NT2/D1 (cell line): ENCODE measurements at regions not wholly inside any gene's neighbourhood (a gene's known extent, or its start where the extent isn't known, plus 50 kb on each side); places are given as distances from the start of the nearest gene placed in this dataset.

ENCODE experiments used
- DNase-seq: peaks from one replicate; pipeline ENCODE4 v3.0.0-alpha.2; 2011; ENCODE audit warnings: low read depth, low spot score
- H3K27me3 ChIP-seq: 2 replicates; pipeline ENCODE4 v1.6.0; 2011; ENCODE audit warnings: mild to moderate bottlenecking; ENCODE audit not compliant: insufficient read length, insufficient read depth
- H3K36me3 ChIP-seq: 2 replicates; pipeline ENCODE4 v1.6.1; 2011; ENCODE audit warnings: mild to moderate bottlenecking, low read length, mixed read lengths; ENCODE audit not compliant: insufficient read depth, insufficient read length
- H3K4me1 ChIP-seq: 2 replicates; pipeline ENCODE4 v1.5.1; 2011; ENCODE audit not compliant: insufficient read depth, insufficient read length
- H3K4me3 ChIP-seq: 2 replicates; pipeline ENCODE4 v1.5.1; 2011; ENCODE audit warnings: low read depth; ENCODE audit not compliant: insufficient read length
- H3K9ac ChIP-seq: 2 replicates; pipeline ENCODE4 v1.6.0; 2011; ENCODE audit warnings: low read depth; ENCODE audit not compliant: insufficient read length
- H3K9me3 ChIP-seq: 2 replicates; pipeline ENCODE4 v1.5.1; 2011; ENCODE audit warnings: mild to moderate bottlenecking, low read length; ENCODE audit not compliant: insufficient read depth
- SUZ12 ChIP-seq: IDR thresholded peaks from 2 replicates; pipeline ENCODE4 v1.6.1; 2011; ENCODE audit not compliant: insufficient read length, insufficient read depth; ENCODE audit errors: extremely low read depth
- YY1 ChIP-seq: IDR thresholded peaks from 2 replicates; pipeline ENCODE4 v1.6.1; 2011; ENCODE audit not compliant: insufficient read length, insufficient read depth
- ZNF274 ChIP-seq: IDR thresholded peaks from 2 replicates; pipeline ENCODE4 v1.6.1; 2011; ENCODE audit warnings: mild to moderate bottlenecking, low read depth, low read length

GRCh38 chr21:39104911-39105310 lies 78.3 kb downstream of the PSMG1 start:
- TF ChIP-seq YY1, result no peak
- no peak for TF ChIP-seq ZNF274
- no peak for TF ChIP-seq SUZ12
- H3K27me3 ChIP-seq, result no peaks in the 10 kb centered on the region
- no peak overlapping the region for H3K4me3 ChIP-seq
- no peak for DNase-seq
- no peak overlapping the region for H3K9ac ChIP-seq
- no peaks in the 10 kb centered on the region for H3K36me3 ChIP-seq
- H3K9me3 ChIP-seq, result peaks cover 4% of the 10 kb centered on the region; the same call in 1 of the 2 replicates
- H3K4me1 ChIP-seq, result no peaks in the 10 kb centered on the region

DNA sequence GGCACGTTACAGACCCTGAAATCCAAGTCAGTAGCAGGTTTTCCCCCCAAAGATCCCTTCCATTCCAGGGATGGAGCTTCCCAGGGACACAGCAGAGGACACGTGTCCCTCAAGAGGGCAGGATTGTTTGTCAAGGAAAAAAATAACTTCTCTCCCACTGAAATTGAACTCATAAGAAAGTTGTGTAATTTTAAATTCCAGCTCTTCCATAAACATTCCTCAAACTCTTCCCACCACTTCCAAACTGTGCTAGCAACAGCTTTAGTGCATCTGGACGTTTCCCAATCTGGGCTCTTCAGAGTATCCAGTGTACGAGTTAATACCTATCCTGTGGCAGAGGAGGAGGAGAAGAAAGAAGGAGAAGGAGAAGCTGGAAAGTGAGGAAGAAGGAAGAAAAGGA lies 79.6 kb downstream of the PSMG1 start:
- DNase-seq, result no peak
- Histone ChIP-seq H3K27me3 (no peaks in the 10 kb centered on the region), H3K4me1 (no peaks in the 10 kb centered on the region), H3K4me3 (no peak overlapping the region), H3K9me3 (peaks cover 4% of the 10 kb centered on the region; the same call in 1 of the 2 replicates), H3K9ac (no peak overlapping the region), H3K36me3 (no peaks in the 10 kb centered on the region)
- TF ChIP-seq SUZ12 (no peak), ZNF274 (no peak), YY1 (no peak)

GRCh38 chr21:39099859-39100258 lies 83.4 kb downstream of the PSMG1 start:
- Histone ChIP-seq H3K36me3 (no peaks in the 10 kb centered on the region), H3K9me3 (no peaks in the 10 kb centered on the region), H3K27me3 (no peaks in the 10 kb centered on the region), H3K4me1 (peaks cover 8% of the 10 kb centered on the region), H3K9ac (no peak overlapping the region), H3K4me3 (no peak overlapping the region)
- DNase-seq, result no peak
- TF ChIP-seq SUZ12, result no peak
- TF ChIP-seq ZNF274, result no peak
- TF ChIP-seq YY1, result no peak

GRCh38 chr21:39098696-39099200 lies 84.5 kb downstream of the PSMG1 start:
- Histone ChIP-seq H3K27me3 (no peaks in the 10 kb centered on the region), H3K36me3 (no peaks in the 10 kb centered on the region), H3K4me1 (peaks cover 8% of the 10 kb centered on the region), H3K9me3 (no peaks in the 10 kb centered on the region), H3K4me3 (no peak overlapping the region), H3K9ac (no peak overlapping the region)
- no peak for DNase-seq
- no peak for TF ChIP-seq YY1
- TF ChIP-seq SUZ12, result no peak
- no peak for TF ChIP-seq ZNF274

GRCh38 chr21:39097981-39098380 lies 85.3 kb downstream of the PSMG1 start:
- no peaks in the 10 kb centered on the region for H3K36me3 ChIP-seq
- no peak for TF ChIP-seq SUZ12
- no peak for TF ChIP-seq ZNF274
- TF ChIP-seq YY1, result no peak
- no peak overlapping the region for H3K4me3 ChIP-seq
- no peaks in the 10 kb centered on the region for H3K27me3 ChIP-seq
- no peak for DNase-seq
- peaks cover 8% of the 10 kb centered on the region for H3K4me1 ChIP-seq
- no peaks in the 10 kb centered on the region for H3K9me3 ChIP-seq
- H3K9ac ChIP-seq, result no peak overlapping the region

DNA sequence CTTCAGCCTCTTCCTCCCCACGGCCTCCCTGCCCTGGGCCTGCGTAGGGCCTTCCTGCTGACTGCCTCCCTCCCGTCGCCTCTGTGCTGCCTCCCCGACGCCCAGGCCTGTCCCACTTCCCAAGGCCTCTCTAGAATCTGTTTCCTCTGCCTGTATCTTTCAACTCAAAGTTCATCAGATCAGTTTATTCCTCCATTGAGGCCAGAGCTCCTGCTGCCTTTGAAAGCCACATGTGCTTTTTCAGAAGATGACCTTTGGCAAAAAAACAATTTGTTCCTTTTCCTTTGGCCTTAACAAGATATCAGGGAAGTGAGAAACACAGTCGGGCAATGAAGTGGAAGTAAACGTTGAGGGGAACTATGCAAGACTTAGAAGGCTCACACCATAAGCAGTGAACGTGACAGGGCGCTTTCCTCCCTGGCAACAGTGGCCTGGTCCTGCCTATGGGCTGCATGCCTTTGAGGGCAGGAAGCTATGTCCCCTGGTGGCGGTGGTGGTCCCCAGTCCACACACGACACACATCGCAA lies 85.9 kb downstream of the PSMG1 start:
- TF ChIP-seq YY1 (no peak), SUZ12 (no peak), ZNF274 (no peak)
- no peaks in the 10 kb centered on the region for H3K27me3 ChIP-seq
- DNase-seq, result no peak
- H3K4me1 ChIP-seq, result peaks cover 8% of the 10 kb centered on the region
- no peak overlapping the region for H3K9ac ChIP-seq
- H3K36me3 ChIP-seq, result no peaks in the 10 kb centered on the region
- no peak overlapping the region for H3K4me3 ChIP-seq
- no peaks in the 10 kb centered on the region for H3K9me3 ChIP-seq

DNA sequence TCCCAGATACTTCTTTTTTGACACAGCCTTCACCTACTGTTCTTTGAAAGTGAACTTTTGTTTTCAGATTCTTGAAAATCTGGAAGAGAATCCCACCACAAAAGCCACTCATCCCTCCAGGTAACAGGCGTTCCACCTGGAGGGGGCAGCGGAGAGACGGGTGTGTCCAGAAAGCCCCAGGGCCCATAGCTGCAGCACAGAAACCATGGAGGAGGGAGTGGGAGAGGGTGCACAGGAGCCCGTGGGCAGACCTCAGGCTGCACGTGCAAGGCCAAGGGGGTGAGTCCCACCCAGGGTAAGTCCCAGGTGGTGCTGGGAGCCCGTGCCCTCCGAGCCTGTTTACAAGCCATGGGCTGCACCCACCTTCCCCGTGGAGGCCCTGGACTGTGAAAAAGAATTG lies 86.5 kb downstream of the PSMG1 start:
- no peak for DNase-seq
- H3K4me1 ChIP-seq, result peaks cover 8% of the 10 kb centered on the region
- no peaks in the 10 kb centered on the region for H3K36me3 ChIP-seq
- H3K4me3 ChIP-seq, result no peak overlapping the region
- H3K9me3 ChIP-seq, result no peaks in the 10 kb centered on the region
- H3K9ac ChIP-seq, result no peak overlapping the region
- no peak for TF ChIP-seq YY1
- no peak for TF ChIP-seq SUZ12
- TF ChIP-seq ZNF274, result no peak
- no peaks in the 10 kb centered on the region for H3K27me3 ChIP-seq

DNA sequence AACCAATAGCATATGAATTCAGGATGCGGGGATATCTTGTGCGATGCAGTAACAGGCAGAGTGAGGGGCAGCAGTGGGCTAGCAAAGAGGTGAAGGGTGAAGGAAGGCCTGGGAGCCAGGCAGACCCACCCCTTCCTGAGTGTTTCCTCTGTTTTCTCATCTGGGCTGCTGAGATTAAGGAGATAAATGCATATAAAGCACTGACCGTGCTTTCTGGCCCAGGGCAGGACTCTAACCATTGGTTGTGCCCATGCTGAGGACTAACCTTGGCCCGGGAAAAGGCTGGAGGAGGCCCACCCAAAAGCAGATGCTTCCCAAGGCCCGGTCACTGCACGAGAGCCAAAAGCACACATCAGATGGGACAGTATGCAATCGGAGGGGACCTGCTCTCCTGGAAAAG lies 87.6 kb downstream of the PSMG1 start:
- Histone ChIP-seq H3K9ac (no peak overlapping the region), H3K4me1 (peaks cover 8% of the 10 kb centered on the region), H3K4me3 (no peak overlapping the region), H3K27me3 (no peaks in the 10 kb centered on the region), H3K9me3 (no peaks in the 10 kb centered on the region), H3K36me3 (no peaks in the 10 kb centered on the region)
- DNase-seq, result no peak
- TF ChIP-seq ZNF274, result no peak
- no peak for TF ChIP-seq YY1
- TF ChIP-seq SUZ12, result no peak
